GM18499 (cell line): ENCODE measurements at regions not wholly inside any gene's neighbourhood (a gene's known extent, or its start where the extent isn't known, plus 50 kb on each side); places are given as distances from the start of the nearest gene placed in this dataset.
"Not testable (repeated sequence)": the region's sequence is repeated elsewhere in the genome, so short reads cannot be mapped to it uniquely, and the experiment has no call there.

ENCODE experiments used
- ATAC-seq: cut with Tn5 transposase; IDR thresholded peaks from one replicate; pipeline ENCODE4 v1.9.1; 2021; ENCODE audit warnings: moderate number of reproducible peaks; ENCODE audit not compliant: insufficient read depth, unreplicated experiment

DNA sequence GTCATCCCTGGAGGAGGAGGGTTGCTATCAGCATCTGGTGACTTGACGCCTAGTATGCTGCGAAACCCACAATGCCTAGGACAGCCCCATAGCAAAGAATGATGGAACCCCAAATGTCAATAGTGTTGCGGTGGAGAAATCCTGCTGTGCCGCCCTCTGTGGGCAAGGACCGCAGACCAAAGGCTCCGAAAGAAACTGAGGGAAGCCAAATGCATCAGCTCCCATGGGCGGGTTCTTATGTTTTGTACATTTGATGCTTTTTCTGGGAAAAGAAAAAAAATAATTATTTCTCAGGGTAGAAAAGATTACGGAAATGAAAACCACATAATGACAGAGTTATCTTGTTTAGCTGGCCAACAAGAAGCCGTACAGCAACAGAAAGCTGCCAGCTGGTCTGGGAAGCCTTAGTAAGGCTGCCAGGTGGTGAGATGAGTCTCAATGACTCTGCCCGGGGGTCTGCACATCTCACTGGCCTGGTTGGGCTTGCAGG is 95.0 kb upstream of the TBL1X start:
- ATAC-seq, result no peak

- ATAC-seq, result no peak
Observed at GRCh38 chrX:9370893-9371292, 94.0 kb upstream of the TBL1X start.

DNA sequence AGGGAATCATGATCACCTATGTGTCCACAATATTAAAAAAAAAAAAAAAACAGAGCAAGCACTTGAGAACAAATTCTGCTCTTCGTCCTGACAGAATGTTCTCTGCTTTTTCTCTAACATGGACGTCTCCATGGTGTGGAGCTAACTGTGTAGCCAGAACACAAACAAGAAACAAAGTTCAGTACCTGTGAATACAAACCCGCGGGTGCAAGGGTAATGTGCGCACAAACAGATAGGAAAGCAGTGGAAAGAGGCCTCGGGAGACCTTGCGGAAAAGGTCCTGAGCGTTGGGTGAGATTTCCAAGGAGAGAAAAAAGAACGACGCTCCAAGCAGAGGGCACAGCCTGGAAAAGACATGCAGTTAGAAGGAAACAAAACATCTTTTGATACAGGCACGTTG is 92.0 kb upstream of the TBL1X start:
- no peak for ATAC-seq

DNA sequence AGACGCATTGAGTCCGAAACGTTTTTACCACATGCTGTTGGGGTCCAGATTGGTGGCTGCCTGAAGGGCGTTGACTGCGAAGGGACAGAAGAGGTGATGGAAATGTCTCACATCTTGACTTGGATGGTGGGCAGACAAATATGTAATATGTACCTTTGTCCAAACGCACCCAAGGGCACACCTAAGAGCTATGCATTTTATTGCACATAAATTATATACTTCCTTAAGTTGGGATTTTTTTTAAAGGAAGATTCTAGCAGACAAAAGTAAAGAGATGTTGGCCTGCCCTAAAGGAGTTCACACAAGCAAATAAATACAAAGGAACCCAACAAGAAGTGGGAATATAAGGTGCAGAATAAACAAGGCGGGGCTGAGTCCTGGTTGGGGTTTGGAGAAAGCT is 91.1 kb upstream of the TBL1X start:
- no peak for ATAC-seq

GRCh38 chrX:9374555-9374954 is 90.3 kb upstream of the TBL1X start:
- ATAC-seq, result no peak

GRCh38 chrX:9376111-9376510 is 88.7 kb upstream of the TBL1X start:
- no peak for ATAC-seq

DNA sequence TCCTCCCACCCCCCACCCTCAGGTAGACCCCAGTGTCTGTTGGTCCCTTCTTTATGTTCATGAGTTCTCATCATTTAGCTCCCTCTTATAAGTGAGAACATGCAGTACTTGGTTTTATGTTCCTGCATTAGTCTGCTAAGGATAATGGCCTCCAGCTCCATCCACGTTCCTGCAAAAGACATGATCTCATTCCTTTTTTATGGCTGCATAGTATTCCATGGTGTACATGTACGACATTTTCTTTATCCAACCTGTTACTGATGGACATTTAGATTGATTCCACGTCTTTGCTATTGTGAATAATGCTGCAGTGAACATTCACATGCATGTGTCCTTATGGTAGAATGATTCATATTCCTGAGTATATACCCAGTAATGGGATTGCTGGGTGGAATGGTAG is 87.6 kb upstream of the TBL1X start:
- not testable (repeated sequence) for ATAC-seq

GRCh38 chrX:9378980-9379696 is 85.7 kb upstream of the TBL1X start:
- ATAC-seq, result no peak

DNA sequence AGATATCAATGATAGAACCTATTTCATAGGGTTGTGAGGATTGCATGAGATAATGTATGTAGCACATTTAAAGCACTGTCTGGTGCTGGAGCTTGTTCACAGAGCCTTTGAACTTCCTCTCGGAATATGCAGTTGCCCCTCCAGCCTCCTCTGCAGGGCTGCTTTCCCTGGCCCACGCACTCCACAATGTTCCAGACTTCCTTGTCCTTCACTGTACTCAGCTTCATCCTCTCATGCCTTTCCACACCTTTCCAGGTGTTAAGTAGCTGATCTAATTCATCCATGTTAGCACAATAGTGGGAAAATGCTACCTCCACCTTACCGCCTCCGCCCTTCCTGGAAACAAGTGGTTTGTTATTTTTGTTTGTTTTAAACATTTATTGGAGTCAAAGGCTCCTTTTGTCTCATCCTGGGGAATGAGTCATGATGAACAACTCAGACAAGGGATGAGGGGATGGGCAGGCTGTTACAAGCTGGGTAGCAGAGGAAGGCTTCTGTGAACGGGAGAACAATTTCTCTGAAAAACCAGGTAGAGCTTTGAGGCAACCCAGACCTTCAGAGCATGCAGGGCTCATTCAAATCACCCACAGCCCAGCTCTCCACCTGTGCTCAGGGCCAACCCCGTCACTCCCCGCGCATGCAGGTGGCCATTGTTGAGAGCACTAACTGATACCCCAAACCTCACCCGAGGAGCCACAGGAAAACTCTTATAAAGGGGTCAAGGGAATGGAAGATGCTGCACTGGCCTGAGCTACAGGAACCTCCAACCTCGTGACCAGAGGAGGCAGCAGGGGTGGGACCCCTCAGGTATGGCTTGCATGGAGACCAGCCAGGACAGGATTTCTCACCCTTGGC is 84.9 kb upstream of the TBL1X start:
- ATAC-seq, result no peak

GRCh38 chrX:9383655-9384054 is 81.2 kb upstream of the TBL1X start:
- no peak for ATAC-seq

- ATAC-seq, result no peak
Observed at GRCh38 chrX:9388450-9388849, 76.4 kb upstream of the TBL1X start.

DNA sequence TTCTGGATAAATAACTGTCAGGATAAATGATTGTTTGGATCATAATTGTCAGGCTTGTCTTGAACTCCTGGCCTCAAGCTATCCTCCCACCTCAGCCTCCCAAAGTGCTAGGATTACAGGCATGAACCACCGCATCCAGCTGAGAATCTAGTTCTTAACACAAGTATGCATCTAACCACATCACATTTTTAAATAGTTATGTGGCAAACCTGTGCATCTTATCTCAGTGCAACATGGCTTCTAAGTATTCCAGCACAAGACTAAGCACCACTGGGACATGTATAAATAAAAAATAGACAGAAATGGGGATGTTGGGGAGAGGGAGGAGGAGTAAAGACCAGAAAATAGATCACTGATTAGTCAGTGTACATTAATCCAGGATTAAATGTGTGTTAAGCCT is 74.7 kb upstream of the TBL1X start:
- ATAC-seq, result no peak

GRCh38 chrX:9390693-9391368 is 74.0 kb upstream of the TBL1X start:
- no peak for ATAC-seq

GRCh38 chrX:9392445-9392844 is 72.4 kb upstream of the TBL1X start:
- ATAC-seq, result no peak

- ATAC-seq, result no peak
Observed at GRCh38 chrX:9393571-9393970, 71.3 kb upstream of the TBL1X start.

- ATAC-seq, result no peak
Observed at GRCh38 chrX:9394212-9394611, 70.6 kb upstream of the TBL1X start.

GRCh38 chrX:9396930-9397329 is 67.9 kb upstream of the TBL1X start:
- ATAC-seq, result no peak

DNA sequence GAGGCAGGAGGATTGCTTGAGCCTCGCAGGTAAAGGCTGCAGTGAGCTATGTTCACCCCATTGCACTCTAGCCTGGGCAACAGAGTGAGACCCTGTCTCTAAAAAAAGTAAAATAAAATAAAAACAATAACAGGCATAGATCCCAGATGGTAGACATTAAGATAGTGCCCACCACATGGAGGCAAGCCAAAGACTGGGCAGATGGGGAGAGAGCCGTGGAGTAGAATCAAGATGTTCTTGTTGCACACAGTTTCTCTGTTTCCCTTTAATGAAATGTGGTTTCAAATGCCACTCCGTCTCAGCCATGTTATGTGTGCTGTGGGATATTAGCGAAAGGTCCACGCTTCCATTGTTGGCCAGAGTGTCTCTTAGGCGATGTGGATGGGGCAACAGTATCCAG is 63.8 kb upstream of the TBL1X start:
- no peak for ATAC-seq

- no peak for ATAC-seq
Observed at GRCh38 chrX:9403374-9403773, 61.5 kb upstream of the TBL1X start.

DNA sequence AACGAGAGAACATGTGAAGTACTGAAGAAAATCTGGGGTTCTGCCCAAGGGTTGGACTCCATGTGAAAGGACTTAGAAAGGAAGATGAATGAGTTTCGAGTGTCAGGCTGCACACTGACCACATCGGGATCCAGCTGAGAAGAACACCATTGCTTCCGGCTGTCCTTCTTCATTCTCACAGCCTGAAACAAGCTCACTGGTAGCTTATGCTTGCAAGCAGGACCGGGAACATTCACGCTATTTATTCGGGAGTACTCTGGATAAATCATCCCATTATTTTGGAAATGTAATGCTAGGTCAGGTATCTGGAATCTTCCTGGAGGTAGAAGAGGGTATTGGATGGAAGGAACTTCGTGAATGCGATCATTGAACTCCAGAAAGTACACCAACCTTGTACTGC is 59.2 kb upstream of the TBL1X start:
- not testable (repeated sequence) for ATAC-seq

DNA sequence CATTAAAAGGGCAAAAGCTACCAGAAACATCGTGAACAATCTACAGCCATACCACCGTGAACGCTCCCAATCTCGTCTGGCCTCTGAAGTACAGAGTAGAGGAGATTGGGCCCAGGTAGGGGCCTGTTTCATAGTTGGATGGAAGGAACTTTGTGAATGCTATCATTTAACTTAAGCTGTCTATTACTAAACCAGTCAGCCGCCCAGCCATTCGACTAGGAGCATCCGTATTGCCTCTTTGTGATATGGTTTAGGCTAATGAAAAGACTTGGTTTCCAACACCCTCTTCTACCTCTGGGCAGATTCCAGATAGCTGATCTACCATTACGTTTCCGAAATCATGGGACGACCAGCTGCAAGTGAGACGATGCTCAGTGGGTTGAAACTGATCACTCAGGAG is 54.0 kb upstream of the TBL1X start:
- not testable (repeated sequence) for ATAC-seq
